ENCODE measurements at regions not wholly inside any gene's neighbourhood (a gene's known extent, or its start where the extent isn't known, plus 50 kb on each side); places are given as distances from the start of the nearest gene placed in this dataset.

DNA sequence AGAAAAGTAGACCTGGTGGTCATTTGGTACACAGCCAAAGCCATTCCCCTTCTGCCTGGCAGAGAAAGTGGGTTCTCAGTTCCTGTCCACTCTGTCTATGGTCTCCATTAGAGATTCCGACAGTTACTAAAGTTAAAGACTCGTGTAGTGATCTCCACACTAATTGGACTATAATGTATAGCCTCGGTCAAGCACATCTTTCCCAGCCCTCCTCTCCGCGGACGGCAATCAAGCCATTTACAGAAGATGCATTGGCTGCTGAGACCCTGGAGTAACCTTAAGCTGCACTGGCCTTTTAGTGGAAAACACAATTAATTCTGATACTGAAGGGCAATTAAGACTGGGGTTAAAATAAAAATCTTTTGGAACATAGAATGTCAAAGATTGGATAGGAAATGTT, 865.3 kb downstream of the MCTP2 start:
- TF ChIP-seq CTCF (IDR thresholded peaks at IDR 0.05) (no peak), ZFX (IDR thresholded peaks at IDR 0.05; ENCODE audit: borderline replicate concordance) (no peak)
- no peak overlapping the region for H3K27ac ChIP-seq

GRCh38 chr15:95097361-95097760, 866.0 kb downstream of the MCTP2 start:
- H3K27ac ChIP-seq = no peak overlapping the region
- no peak for TF ChIP-seq CTCF (IDR thresholded peaks at IDR 0.05)
- TF ChIP-seq ZFX (IDR thresholded peaks at IDR 0.05; ENCODE audit: borderline replicate concordance) = no peak

GRCh38 chr15:95105229-95105628, 873.9 kb downstream of the MCTP2 start:
- TF ChIP-seq ZFX (IDR thresholded peaks at IDR 0.05; ENCODE audit: borderline replicate concordance) = no peak

DNA sequence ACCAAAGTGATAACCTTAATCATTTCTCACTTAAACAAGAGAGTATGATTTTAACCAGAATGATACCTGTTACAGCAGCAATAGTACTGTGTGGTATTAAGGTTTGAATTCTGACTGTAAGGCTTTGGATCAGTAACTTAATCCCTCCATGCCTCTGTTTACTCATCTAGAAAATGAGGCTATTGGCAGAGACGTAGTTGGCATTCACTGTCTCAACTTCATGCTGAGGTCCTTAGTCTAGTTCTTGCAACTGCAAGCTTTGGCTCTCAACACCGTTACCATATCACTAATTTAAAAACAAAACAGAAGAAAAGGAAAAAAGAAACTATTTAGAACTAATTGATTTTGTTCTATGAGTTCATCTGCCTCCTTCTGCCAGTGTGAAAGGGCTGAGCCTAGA, 875.4 kb downstream of the MCTP2 start:
- no peak overlapping the region for H3K27ac ChIP-seq
- TF ChIP-seq CTCF (IDR thresholded peaks at IDR 0.05) (no peak), ZFX (IDR thresholded peaks at IDR 0.05; ENCODE audit: borderline replicate concordance) (no peak)

More at GRCh38 chr15:95105229-95105628, 873.9 kb downstream of the MCTP2 start:
- no peak overlapping the region for H3K27ac ChIP-seq

DNA sequence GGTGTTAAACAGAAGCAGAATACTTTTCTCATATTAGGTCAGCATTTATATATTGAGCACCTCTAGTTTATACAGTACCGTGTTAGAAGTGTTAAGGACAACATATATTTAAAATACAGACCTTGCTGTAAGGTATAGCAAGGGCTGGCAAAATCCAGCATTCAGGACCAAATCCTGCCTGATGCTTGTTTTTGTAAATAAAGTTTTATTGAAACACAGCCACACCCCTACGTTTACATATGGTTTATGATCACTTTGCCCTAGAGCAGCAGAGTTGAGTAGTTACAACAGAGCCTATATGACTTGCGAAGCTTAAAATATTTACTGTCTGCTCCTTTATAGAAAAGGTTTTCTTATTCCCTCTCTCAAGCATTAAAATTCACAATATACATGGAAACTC, 877.3 kb downstream of the MCTP2 start:
- H3K27ac ChIP-seq = no peak overlapping the region
- TF ChIP-seq CTCF (IDR thresholded peaks at IDR 0.05) (no peak), ZFX (IDR thresholded peaks at IDR 0.05; ENCODE audit: borderline replicate concordance) (no peak)

GRCh38 chr15:95111969-95112368, 880.6 kb downstream of the MCTP2 start:
- no peak overlapping the region for H3K27ac ChIP-seq
- TF ChIP-seq ZFX (IDR thresholded peaks at IDR 0.05; ENCODE audit: borderline replicate concordance) (no peak), CTCF (IDR thresholded peaks at IDR 0.05) (no peak)

- TF ChIP-seq ZFX (IDR thresholded peaks at IDR 0.05; ENCODE audit: borderline replicate concordance) = no peak
- no peak for TF ChIP-seq CTCF (IDR thresholded peaks at IDR 0.05)
- H3K27ac ChIP-seq = no peak overlapping the region
Observed at GRCh38 chr15:95113041-95113440, 881.7 kb downstream of the MCTP2 start.

GRCh38 chr15:95119041-95119610, 887.8 kb downstream of the MCTP2 start:
- no peak for TF ChIP-seq ZFX (IDR thresholded peaks at IDR 0.05; ENCODE audit: borderline replicate concordance)
- TF ChIP-seq CTCF (IDR thresholded peaks at IDR 0.05) = no peak
- no peak overlapping the region for H3K27ac ChIP-seq

All from 22Rv1 (cell line).